Kidney (tissue), 13 donors: ENCODE measurements at regions not wholly inside any gene's neighbourhood (a gene's known extent, or its start where the extent isn't known, plus 50 kb on each side); places are given as distances from the start of the nearest gene placed in this dataset.
A peak's percentile ranks its signal among the peaks of the same experiment; 100 is the strongest.

Source experiments
- DNase-seq, 5 donors: peaks; one replicate each; pipeline ENCODE4 v3.0.0-alpha.2; 2013 to 2020
- FAIRE-seq: peaks from 2 replicates; lab custom pipeline; 2012; peaks lifted over from hg19 to GRCh38; lab: Jason Lieb, UNC
- H3K27ac ChIP-seq, 2 donors: one replicate each; pipeline ENCODE4 v1.7.0; 2013; ENCODE audit warnings: low read depth in 2 of 2, low read length in 2 of 2, inconsistent platforms in 1 of 2
- H3K27me3 ChIP-seq: one replicate; pipeline ENCODE4 v1.7.1; 2013; ENCODE audit warnings: low read length, inconsistent platforms; ENCODE audit not compliant: control insufficient read depth, insufficient read depth
- H3K36me3 ChIP-seq, 3 donors: one replicate each; pipeline versions ENCODE4 v1.7.0 to v1.7.1; 2013; ENCODE audit warnings: low read length in 3 of 3, control low read depth in 1 of 3, inconsistent platforms in 1 of 3; ENCODE audit not compliant: insufficient read depth in 3 of 3, control insufficient read depth in 2 of 3
- H3K4me1 ChIP-seq, 3 donors: one replicate each; pipeline versions ENCODE4 v1.7.0 to v1.7.1; 2013; ENCODE audit warnings: low read length in 3 of 3, inconsistent platforms in 1 of 3, low read depth in 1 of 3; ENCODE audit not compliant: control insufficient read depth in 2 of 3, insufficient read depth in 2 of 3
- H3K4me3 ChIP-seq, 3 donors: one replicate each; pipeline versions ENCODE4 v1.7.0 to v1.8.1; 2013; ENCODE audit warnings: low read length in 3 of 3, control low read depth in 1 of 3, inconsistent platforms in 1 of 3
- H3K9ac ChIP-seq, 3 donors: one replicate each; pipeline versions ENCODE4 v1.7.0 to v1.7.1; 2013; ENCODE audit warnings: low read length in 3 of 3, control low read depth in 1 of 3, inconsistent platforms in 1 of 3
- H3K9me3 ChIP-seq, 3 donors: one replicate each; pipeline versions ENCODE4 v1.7.0 to v1.7.1; 2013; ENCODE audit warnings: low read length in 3 of 3, control low read depth in 1 of 3, inconsistent platforms in 1 of 3; ENCODE audit not compliant: control insufficient read depth in 2 of 3, insufficient read depth in 1 of 3
- intact Hi-C: fragments of 100-400 bp; cut with DNase I; formaldehyde crosslinking; loops from one replicate; pipeline ENCODE4 v1.11.1; 2022
- TF ChIP-seq, protein P1 (sequence below): IDR thresholded peaks from 3 replicates; pipeline ENCODE4 v1.5.1; 2012; ENCODE audit warnings: mild to moderate bottlenecking, moderate library complexity, borderline replicate concordance; ENCODE audit not compliant: insufficient read depth; ENCODE audit errors: extremely low read depth
- donor health status: control.
- donor health status: control.
- donor health status: control.
- donor health status: control.
- donor health status: control.
- donor health status: DM: yes; HTN: yes; CAD: no.
- donor health status: Normal renal cell carcinoma (clear cell type).

GRCh38 chr12:47378907-47379306 is 299.1 kb upstream of the AMIGO2 start:
- Histone ChIP-seq H3K4me1 (peaks cover 0 to 2% (median 0%) of the 10 kb centered on the region in 3 donors), H3K4me3 (no peak overlapping the region), H3K9me3 (no peaks in the 10 kb centered on the region), H3K36me3 (no peaks in the 10 kb centered on the region), H3K9ac (no peak overlapping the region), H3K27me3 (no peaks in the 10 kb centered on the region), H3K27ac (no peak overlapping the region)
- no peak for FAIRE-seq
- no peak for DNase-seq
- TF ChIP-seq, protein P1, sequence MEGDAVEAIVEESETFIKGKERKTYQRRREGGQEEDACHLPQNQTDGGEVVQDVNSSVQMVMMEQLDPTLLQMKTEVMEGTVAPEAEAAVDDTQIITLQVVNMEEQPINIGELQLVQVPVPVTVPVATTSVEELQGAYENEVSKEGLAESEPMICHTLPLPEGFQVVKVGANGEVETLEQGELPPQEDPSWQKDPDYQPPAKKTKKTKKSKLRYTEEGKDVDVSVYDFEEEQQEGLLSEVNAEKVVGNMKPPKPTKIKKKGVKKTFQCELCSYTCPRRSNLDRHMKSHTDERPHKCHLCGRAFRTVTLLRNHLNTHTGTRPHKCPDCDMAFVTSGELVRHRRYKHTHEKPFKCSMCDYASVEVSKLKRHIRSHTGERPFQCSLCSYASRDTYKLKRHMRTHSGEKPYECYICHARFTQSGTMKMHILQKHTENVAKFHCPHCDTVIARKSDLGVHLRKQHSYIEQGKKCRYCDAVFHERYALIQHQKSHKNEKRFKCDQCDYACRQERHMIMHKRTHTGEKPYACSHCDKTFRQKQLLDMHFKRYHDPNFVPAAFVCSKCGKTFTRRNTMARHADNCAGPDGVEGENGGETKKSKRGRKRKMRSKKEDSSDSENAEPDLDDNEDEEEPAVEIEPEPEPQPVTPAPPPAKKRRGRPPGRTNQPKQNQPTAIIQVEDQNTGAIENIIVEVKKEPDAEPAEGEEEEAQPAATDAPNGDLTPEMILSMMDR: no peak
- intact Hi-C loops: no loop called here

GRCh38 chr12:47378222-47378582 is 298.4 kb upstream of the AMIGO2 start:
- FAIRE-seq (no peak), DNase-seq (no peak)
- Histone ChIP-seq H3K27ac (no peak overlapping the region), H3K4me3 (no peak overlapping the region), H3K36me3 (no peaks in the 10 kb centered on the region), H3K9me3 (no peaks in the 10 kb centered on the region), H3K27me3 (no peaks in the 10 kb centered on the region), H3K9ac (no peak overlapping the region), H3K4me1 (no peaks in the 10 kb centered on the region)
- intact Hi-C loops: no loop called here
- TF ChIP-seq, protein P1: no peak

- Histone ChIP-seq H3K9ac (no peak overlapping the region), H3K4me1 (no peaks in the 10 kb centered on the region), H3K9me3 (no peaks in the 10 kb centered on the region), H3K36me3 (no peaks in the 10 kb centered on the region), H3K27ac (peak overlapping the region in 1 of 2 donors; percentile 8), H3K27me3 (no peaks in the 10 kb centered on the region), H3K4me3 (no peak overlapping the region)
- DNase-seq (peak in 1 of 5 donors; percentile 92), FAIRE-seq (no peak)
- TF ChIP-seq, protein P1: no peak
- intact Hi-C loops: no loop called here
These were observed 297.9 kb upstream of the AMIGO2 start for GRCh38 chr12:47377414-47378221.
